CD14-positive monocyte (primary cell): ENCODE measurements at regions not wholly inside any gene's neighbourhood (a gene's known extent, or its start where the extent isn't known, plus 50 kb on each side); places are given as distances from the start of the nearest gene placed in this dataset.

Experiments used
- DNase-seq, 3 donors: peaks; one replicate each; pipeline ENCODE4 v3.0.0-alpha.2; 2011 to 2022
- H2AFZ ChIP-seq: 2 replicates; pipeline ENCODE4 v1.6.0; 2012; ENCODE audit warnings: mild to moderate bottlenecking, low read depth, low read length, inconsistent platforms; ENCODE audit not compliant: insufficient read depth, poor library complexity, severe bottlenecking
- H3K27ac ChIP-seq, 2 donors: 1 replicate in 1 of 2; 2 replicates in 1 of 2; pipeline ENCODE4 v1.5.1; 2012 to 2013; ENCODE audit warnings: low read length in 2 of 2, control low read depth in 1 of 2, inconsistent platforms in 1 of 2, low read depth in 1 of 2, mild to moderate bottlenecking in 1 of 2
- H3K27me3 ChIP-seq, 2 donors: one replicate each; pipeline versions ENCODE4 v1.6.0 to v1.6.1; 2011 to 2013; ENCODE audit warnings: low read length in 2 of 2; ENCODE audit not compliant: control insufficient read depth in 2 of 2, insufficient read depth in 2 of 2
- H3K36me3 ChIP-seq, 2 donors: replicated peaks in 1 of 2; 1 replicate in 1 of 2; 2 replicates in 1 of 2; pipeline versions ENCODE4 v1.5.1 to v1.6.1; 2012 to 2013; ENCODE audit warnings: low read length in 2 of 2, control low read depth in 1 of 2, inconsistent platforms in 1 of 2, mild to moderate bottlenecking in 1 of 2; ENCODE audit not compliant: insufficient read depth in 2 of 2, control insufficient read depth in 1 of 2
- H3K4me1 ChIP-seq, 2 donors: 1 replicate in 1 of 2; 2 replicates in 1 of 2; pipeline versions ENCODE4 v1.5.1 to v1.6.1; 2012 to 2013; ENCODE audit warnings: low read length in 2 of 2, control low read depth in 1 of 2, inconsistent platforms in 1 of 2, mild to moderate bottlenecking in 1 of 2, moderate library complexity in 1 of 2; ENCODE audit not compliant: insufficient read depth in 2 of 2, control insufficient read depth in 1 of 2
- H3K4me2 ChIP-seq: replicated peaks from 2 replicates; pipeline ENCODE3; 2012; ENCODE audit warnings: low read length, moderate library complexity, mild to moderate bottlenecking; ENCODE audit not compliant: poor library complexity, severe bottlenecking; ENCODE audit errors: extremely low read depth
- H3K4me3 ChIP-seq, 3 experiments: fragments of 200-600 bp in 1 of 3; sonication (generic) in 1 of 3; replicated peaks in 1 of 3; 1 replicate in 2 of 3; 2 replicates in 1 of 3; pipeline ENCODE4 v1.5.1; 2011 to 2013; ENCODE audit warnings: low read length in 3 of 3, mild to moderate bottlenecking in 3 of 3, control low read depth in 2 of 3, low read depth in 2 of 3, inconsistent platforms in 1 of 3, moderate library complexity in 1 of 3
- H3K79me2 ChIP-seq: 2 replicates; pipeline ENCODE4 v1.6.0; 2012; ENCODE audit warnings: mild to moderate bottlenecking, control low read depth, inconsistent platforms, low read length, moderate library complexity; ENCODE audit not compliant: insufficient read depth
- H3K9ac ChIP-seq: 2 replicates; pipeline ENCODE4 v1.6.0; 2017; ENCODE audit warnings: low read length, mild to moderate bottlenecking; ENCODE audit not compliant: insufficient read depth, poor library complexity, severe bottlenecking
- H3K9me3 ChIP-seq, 2 donors: replicated peaks in 1 of 2; 1 replicate in 1 of 2; 2 replicates in 1 of 2; pipeline versions ENCODE4 v1.5.1 to v1.6.1; 2012 to 2013; ENCODE audit warnings: low read length in 2 of 2, control low read depth in 1 of 2; ENCODE audit not compliant: control insufficient read depth in 1 of 2, insufficient read depth in 1 of 2
- H4K20me1 ChIP-seq: 2 replicates; pipeline ENCODE4 v1.6.0; 2012; ENCODE audit warnings: mild to moderate bottlenecking, low read length, control low read depth, moderate library complexity; ENCODE audit not compliant: insufficient read depth
- H3K27ac Mint-ChIP-seq, 7 donors: one replicate each; pipeline ENCODE4 v1.8.0; 2020; ENCODE audit warnings: mild to moderate bottlenecking in 7 of 7, mixed read lengths in 7 of 7, moderate library complexity in 6 of 7, inconsistent platforms in 2 of 7
- H3K27me3 Mint-ChIP-seq, 3 donors: one replicate each; pipeline ENCODE4 v1.8.0; 2021 to 2022; ENCODE audit warnings: low read depth in 3 of 3, mild to moderate bottlenecking in 3 of 3, mixed read lengths in 3 of 3, moderate library complexity in 3 of 3, inconsistent platforms in 1 of 3
- H3K36me3 Mint-ChIP-seq, 2 donors: one replicate each; pipeline ENCODE4 v1.8.0; 2020; ENCODE audit warnings: mixed read lengths in 2 of 2, inconsistent platforms in 1 of 2, mild to moderate bottlenecking in 1 of 2
- H3K4me1 Mint-ChIP-seq: one replicate; pipeline ENCODE4 v1.8.0; 2020; ENCODE audit warnings: mild to moderate bottlenecking, mixed read lengths
- H3K4me3 Mint-ChIP-seq, 2 donors: one replicate each; pipeline ENCODE4 v1.8.0; 2020; ENCODE audit warnings: mild to moderate bottlenecking in 2 of 2, mixed read lengths in 2 of 2, moderate library complexity in 1 of 2
- H3K9me3 Mint-ChIP-seq, 7 donors: one replicate each; pipeline ENCODE4 v1.8.0; 2020 to 2022; ENCODE audit warnings: mixed read lengths in 7 of 7, mild to moderate bottlenecking in 6 of 7, moderate library complexity in 6 of 7, inconsistent platforms in 2 of 7
- CTCF ChIP-seq: fragments of 200-600 bp; IDR thresholded peaks from one replicate; pipeline ENCODE4 v1.8.0; 2022; ENCODE audit warnings: antibody characterized with exemption, mild to moderate bottlenecking
- WGBS: methylation state at CpG from one replicate; pipeline ENCODE4 v1.1.5; 2013; ENCODE audit warnings: missing lambda C conversion rate; ENCODE audit not compliant: insufficient coverage; 5-methylcytosine and 5-hydroxymethylcytosine counted together
- intact Hi-C, 2 donors: fragments of 100-400 bp; cut with micrococcal nuclease; formaldehyde crosslinking; loops; one replicate each; pipeline versions ENCODE4 v1.15.0 to v1.15.1; 2023

GRCh38 chr6:144434308-144434990 is 149.3 kb downstream of the UTRN start:
- H3K36me3 Mint-ChIP-seq = peaks cover 67 to 81% of the 10 kb centered on the region in 2 donors
- no peaks in the 10 kb centered on the region for H3K27me3 Mint-ChIP-seq
- 98% methylated on average over 4 of the region's 6 CpGs for WGBS

More at GRCh38 chr6:144434308-144434990, 149.3 kb downstream of the UTRN start:
- H3K79me2 ChIP-seq = no peaks in the 10 kb centered on the region
- TF ChIP-seq CTCF = no peak
- no peaks in the 10 kb centered on the region for H3K9me3 ChIP-seq
- H3K4me3 ChIP-seq = no peak overlapping the region
- no peak for DNase-seq
- Mint-ChIP-seq H3K4me3 (no peak overlapping the region), H3K9me3 (peaks cover 0 to 11% (median 4%) of the 10 kb centered on the region in 7 donors), H3K4me1 (no peaks in the 10 kb centered on the region), H3K27ac (peak overlapping the region in 2 of 7 donors; percentile 7 to 66)
- peaks cover 62 to 71% of the 10 kb centered on the region in 2 donors for H3K36me3 ChIP-seq
- no peaks in the 10 kb centered on the region for H3K4me1 ChIP-seq
- H3K27ac ChIP-seq = no peak overlapping the region
- H3K4me2 ChIP-seq = no peak overlapping the region
- intact Hi-C loops = no loop called here
- no peaks in the 10 kb centered on the region for H4K20me1 ChIP-seq
- H3K27me3 ChIP-seq = no peaks in the 10 kb centered on the region
- no peak overlapping the region for H3K9ac ChIP-seq
- H2AFZ ChIP-seq = no peak overlapping the region
